Cerebellar cortex (tissue), 1 donor: ENCODE measurements at regions not wholly inside any gene's neighbourhood (a gene's known extent, or its start where the extent isn't known, plus 50 kb on each side); places are given as distances from the start of the nearest gene placed in this dataset.

Source experiments
- DNase-seq: peaks from one replicate; pipeline ENCODE4 v3.0.0-alpha.2; 2015; ENCODE audit warnings: low spot score

- DNase-seq, result no peak
These were observed 1126.6 kb downstream of the BRINP3 start for GRCh38 chr1:189350983-189351616.

DNA sequence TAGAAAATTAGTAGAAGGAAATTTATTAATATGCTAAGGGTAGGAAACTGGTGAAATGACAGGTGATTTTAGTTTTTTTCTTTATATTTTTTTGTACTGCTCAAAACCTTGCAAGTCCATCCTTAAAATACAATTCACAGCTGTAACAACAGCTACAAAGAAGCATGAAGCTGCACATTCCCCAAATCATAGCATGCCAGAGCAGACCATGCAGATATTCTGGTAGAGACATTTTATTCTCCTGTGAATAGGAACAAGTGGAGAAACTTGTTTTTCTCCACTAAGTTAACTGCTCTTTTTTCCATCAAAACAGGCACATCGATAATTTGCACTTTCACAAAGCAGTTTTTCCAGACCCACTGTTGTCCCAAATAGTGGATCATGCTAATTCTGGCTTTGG is 1125.7 kb downstream of the BRINP3 start:
- DNase-seq, result no peak

DNA sequence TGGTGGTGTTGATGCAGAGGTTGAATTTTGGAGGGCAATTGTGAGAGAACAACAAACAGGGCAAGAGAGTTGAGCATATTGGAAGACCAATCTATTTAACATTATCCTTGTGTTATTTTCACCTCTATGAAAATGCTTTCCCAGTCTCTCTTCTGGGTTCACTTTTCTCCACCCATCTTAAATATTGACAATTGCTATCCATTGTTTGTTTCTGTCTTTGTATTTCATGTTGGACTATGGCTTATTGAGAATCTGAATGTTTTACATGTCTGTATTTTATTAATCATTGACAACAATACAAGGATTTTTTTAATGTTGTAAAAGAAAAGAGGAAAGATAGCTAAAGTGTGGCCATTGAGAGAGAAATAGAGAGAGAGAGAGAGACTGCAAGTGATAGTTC is 1121.5 kb downstream of the BRINP3 start:
- no peak for DNase-seq

GRCh38 chr1:189357317-189357716 is 1120.3 kb downstream of the BRINP3 start:
- DNase-seq, result no peak

DNA sequence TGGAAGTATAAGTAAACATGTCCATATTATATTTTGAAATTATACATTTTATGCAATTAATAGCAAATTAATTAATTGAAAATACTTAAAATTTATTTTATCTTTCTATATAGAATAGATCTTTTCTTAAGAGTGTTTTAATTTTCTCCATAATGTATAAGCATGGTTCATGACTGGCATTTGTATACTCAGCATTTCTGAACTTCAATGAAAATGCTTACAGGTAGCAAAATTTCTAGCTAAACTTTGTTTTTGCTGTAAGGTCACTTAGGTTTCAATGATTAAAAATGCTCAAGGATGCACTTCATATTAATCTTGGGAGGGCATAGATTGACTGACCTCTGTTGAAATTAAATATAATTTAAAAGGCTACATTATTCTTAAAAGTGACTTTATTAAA is 1108.1 kb downstream of the BRINP3 start:
- DNase-seq, result no peak

GRCh38 chr1:189374816-189375215 is 1102.8 kb downstream of the BRINP3 start:
- no peak for DNase-seq

DNA sequence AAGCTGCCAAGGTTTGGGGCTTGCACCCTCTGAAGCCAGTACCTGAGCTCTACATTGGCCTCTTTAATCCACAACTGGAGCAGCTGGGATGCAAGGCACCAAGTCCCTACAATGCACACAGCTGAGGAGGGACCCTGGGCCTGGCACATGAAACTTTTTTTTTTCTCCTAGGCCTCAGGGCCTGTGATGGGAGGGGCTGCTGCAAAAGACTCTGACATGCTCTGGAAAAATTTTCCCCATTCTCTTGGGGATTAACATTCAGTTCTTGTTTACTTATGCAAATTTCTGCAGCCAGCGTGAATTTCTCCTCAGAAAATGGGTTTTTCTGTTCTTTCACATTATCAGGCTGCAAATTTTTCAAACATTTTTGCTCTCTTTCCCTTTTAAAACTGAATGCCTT is 1072.2 kb downstream of the BRINP3 start:
- DNase-seq, result no peak

DNA sequence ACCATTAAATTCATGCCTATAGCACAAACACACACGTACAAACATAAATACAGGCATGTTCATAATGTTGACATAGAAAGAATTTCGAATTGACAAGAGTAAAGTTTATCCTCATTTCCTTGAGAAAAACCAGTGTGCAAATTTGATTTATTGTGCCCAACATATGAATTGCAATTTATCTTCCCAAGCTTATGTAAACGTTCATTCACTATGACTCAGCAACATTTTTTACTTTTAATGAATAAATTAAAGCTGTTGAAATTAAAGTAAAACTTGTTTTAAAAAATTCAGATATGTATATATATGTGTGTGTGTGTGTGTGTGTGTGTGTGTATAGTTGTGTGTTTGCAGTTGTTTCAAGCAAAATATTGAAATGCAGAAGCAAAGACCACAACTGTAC is 1067.9 kb downstream of the BRINP3 start:
- DNase-seq, result no peak

DNA sequence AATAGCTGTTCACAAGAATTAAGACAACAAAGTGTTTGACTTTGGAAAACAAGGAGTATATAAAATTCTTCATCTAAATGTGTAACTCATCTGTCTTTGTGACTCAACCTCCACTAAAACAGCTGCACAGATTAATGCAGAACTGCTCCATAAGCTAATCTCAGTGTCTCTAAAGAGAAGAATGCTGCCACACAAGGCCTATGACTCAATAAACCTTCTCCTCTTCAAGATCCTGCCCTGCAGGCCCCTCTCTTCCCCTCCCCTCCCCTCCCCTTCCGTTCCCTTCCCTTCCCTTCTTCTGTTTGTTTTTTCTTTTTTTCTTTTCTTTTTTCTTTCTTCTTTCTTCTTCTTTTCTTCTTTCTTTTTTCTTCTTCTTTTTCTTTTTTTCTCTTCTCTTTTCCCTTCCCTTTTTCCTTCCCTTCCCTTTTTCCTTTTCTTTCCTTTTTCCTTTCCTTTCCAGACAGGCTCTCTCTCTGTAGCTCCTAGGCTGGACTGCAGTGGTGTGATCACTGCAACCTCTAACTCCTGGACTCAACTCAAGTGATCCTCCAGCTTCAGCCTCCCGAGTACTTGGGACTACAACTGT is 1052.8 kb downstream of the BRINP3 start:
- no peak for DNase-seq

DNA sequence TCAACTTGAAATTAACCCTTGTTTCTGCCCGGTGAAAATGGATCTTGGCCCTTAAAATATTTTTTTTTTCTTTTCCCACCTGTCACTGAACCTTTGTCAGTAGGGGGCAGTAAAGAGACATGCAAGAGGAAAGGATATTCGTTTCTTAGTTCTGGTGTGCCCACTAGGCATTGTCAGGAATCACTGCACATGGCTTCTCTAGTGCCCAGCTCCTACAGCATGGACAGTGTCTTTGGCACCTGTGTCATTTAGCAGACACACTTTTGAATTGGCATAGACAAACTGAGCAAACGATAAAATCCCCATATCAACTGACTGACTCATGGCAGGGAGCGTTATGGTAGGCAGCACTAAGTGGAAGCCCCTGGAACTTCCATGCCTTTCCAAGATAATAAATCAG is 1048.1 kb downstream of the BRINP3 start:
- DNase-seq, result peak; percentile 34

- DNase-seq, result no peak
These were observed 1046.2 kb downstream of the BRINP3 start for GRCh38 chr1:189431447-189431846.

GRCh38 chr1:189432753-189433152 is 1044.9 kb downstream of the BRINP3 start:
- DNase-seq, result no peak

DNA sequence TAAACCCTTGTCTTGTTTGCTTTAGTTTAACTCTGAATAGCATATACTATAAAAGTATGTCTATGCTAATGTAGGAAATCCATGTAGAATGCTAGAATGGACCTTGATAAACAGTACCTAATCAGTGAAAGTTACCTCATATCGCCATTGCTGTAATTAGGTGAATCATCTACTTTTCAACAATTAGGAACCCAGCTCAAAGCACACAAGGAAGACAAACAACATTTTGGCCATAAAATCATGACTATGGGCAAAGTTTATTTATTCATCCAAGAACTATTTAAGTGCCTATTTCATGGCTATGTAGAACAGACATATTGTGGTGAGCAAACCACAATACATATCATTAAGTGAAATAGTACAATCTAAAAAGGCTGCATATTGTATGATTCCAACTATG is 1043.2 kb downstream of the BRINP3 start:
- no peak for DNase-seq

- DNase-seq, result no peak
These were observed 1042.3 kb downstream of the BRINP3 start for GRCh38 chr1:189435398-189435797.

- no peak for DNase-seq
These were observed 1038.9 kb downstream of the BRINP3 start for GRCh38 chr1:189438808-189439207.

DNA sequence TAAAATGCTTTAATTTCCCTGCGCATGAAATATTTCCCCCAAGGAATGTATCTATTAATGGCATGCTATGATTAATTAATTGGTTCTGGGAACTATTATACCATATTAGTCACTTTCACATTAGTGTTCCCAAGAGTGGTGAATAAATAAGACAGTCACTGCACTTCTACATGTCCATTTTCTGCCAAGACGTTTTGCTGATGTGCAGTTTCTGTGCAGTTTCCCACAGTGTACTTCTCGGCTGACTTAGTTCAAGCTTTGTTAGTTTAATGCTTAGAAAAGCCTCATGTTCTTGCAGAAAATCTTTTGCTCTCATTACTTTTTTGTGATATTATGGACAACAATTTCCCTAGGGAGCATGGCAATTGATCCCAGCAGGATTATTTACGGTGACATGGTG is 1014.5 kb downstream of the BRINP3 start:
- peak; percentile 2 for DNase-seq

GRCh38 chr1:189496768-189497167 is 980.9 kb downstream of the BRINP3 start:
- DNase-seq, result no peak

DNA sequence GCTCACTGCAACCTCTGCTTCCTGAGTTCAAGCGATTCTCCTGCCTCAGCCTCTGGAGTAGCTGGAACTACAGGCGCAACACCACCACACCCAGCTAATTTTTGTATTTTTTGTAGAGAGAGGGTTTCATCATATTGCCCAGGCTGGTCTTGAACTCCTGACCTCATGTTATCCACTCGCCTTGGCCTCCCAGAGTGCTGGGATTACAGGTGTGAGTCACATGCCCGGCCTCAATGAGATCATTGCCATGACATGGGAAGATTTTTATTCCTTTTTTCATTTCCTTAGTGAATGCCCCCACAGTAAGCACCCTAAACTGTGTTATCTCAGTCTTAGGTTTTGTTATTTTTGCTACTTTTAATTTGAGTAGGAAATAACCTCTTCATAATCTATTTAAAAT is 977.9 kb downstream of the BRINP3 start:
- no peak for DNase-seq

DNA sequence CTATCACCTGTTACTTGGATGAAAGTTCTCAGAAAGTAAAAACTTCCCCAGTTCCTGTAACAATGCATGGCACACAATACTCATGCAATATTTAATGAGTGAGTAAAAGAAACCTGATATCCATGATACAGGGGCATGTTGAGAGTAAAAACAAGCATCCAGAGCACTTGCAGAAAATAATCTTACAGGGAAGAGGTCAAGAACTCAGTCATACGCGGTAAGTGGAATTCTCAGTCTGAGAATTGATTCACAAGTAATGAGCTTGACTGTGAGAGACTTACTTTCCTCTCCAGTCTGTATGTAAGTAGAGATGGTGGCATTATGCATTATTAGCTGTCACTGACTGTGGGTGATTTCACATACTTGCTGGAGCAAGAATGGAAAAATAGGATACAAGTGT is 976.9 kb downstream of the BRINP3 start:
- DNase-seq, result no peak

- DNase-seq, result no peak
These were observed 966.8 kb downstream of the BRINP3 start for GRCh38 chr1:189510827-189511226.

DNA sequence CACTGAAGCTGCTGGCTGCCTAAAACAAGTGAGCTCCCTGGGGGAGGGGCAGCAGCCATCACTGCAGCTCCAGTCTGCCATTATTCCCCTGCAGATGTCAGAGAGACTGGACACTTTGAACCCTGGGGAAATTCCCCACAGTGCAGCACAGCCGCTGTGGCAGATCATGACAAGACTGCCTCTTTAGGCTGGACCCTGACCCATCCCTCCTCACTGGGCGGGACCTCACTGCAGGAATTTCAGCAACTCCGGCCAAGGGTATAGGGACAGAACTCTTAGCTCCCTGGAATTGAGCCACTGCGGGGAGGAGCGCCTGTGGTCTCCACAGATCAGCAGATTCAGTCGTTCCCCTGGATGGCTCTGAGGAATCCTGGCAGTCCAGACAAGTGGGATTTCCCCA is 964.6 kb downstream of the BRINP3 start:
- DNase-seq, result no peak

DNA sequence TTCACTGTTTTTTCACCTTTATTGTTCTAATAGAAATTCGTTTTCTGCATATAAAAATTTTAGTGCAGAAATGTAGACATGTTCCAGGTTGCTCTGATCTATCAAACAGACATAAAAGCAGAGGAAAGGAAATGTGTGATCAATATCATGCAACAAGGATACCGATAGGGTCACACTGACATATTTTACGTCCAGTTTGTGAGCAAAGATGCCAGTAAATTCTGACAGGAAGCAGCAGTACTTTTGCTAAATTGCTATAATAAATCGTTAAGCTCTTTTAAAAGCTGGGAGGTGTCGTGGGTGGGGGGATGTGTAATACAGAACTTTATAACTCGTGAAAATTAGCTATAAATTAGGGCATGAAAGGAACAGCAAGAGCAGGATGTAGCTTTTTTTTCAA is 955.2 kb downstream of the BRINP3 start:
- DNase-seq, result no peak

GRCh38 chr1:189524501-189524900 is 953.2 kb downstream of the BRINP3 start:
- DNase-seq, result no peak

DNA sequence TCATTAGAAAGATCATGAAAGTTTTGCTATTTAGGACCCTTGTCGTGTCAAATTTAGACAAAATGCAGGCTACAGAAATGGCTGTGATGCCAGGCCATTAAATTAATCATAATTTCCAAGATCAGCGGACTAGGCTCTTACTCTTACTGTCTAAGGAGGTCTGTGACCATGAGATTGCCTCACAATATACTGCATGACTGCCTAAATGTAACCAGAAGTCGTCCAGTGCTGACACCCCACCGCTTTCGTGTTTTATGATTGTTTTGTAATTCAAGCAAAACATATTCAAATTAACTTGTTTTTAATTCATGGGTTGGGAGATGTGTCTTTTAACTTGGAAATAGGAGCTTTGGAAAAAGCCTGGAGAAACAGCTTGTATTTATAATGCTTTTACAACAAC is 947.5 kb downstream of the BRINP3 start:
- no peak for DNase-seq
